Adrenal gland (tissue), 9 donors: ENCODE measurements at regions not wholly inside any gene's neighbourhood (a gene's known extent, or its start where the extent isn't known, plus 50 kb on each side); places are given as distances from the start of the nearest gene placed in this dataset.

Experiments
- DNase-seq, 7 donors: peaks; one replicate each; pipeline ENCODE4 v3.0.0-alpha.2; 2019 to 2020
- H3K27ac ChIP-seq, 5 donors: fragments of 200-600 bp; sonication (generic) in 4 of 5; 1 replicate in 3 of 5; 2 replicates in 2 of 5; pipeline versions ENCODE4 v1.5.1 to v1.8.0; 2016 to 2020; ENCODE audit warnings: mild to moderate bottlenecking in 1 of 5
- H3K27me3 ChIP-seq: fragments of 200-600 bp; 2 replicates; pipeline ENCODE4 v1.8.0; 2021
- H3K36me3 ChIP-seq, 2 donors: fragments of 200-600 bp; replicated peaks in 1 of 2; 1 replicate in 1 of 2; 2 replicates in 1 of 2; pipeline versions ENCODE4 v1.5.1 to v1.8.0; 2018 to 2022
- H3K4me1 ChIP-seq, 2 donors: fragments of 200-600 bp; replicated peaks in 1 of 2; 1 replicate in 1 of 2; 2 replicates in 1 of 2; pipeline versions ENCODE4 v1.5.1 to v1.8.0; 2018 to 2021
- H3K4me3 ChIP-seq, 4 donors: fragments of 200-600 bp; sonication (generic) in 3 of 4; one replicate each; pipeline ENCODE4 v1.5.1; 2016 to 2018
- H3K9me3 ChIP-seq, 3 donors: fragments of 200-600 bp; sonication (generic) in 1 of 3; replicated peaks in 1 of 3; 1 replicate in 2 of 3; 2 replicates in 1 of 3; pipeline versions ENCODE4 v1.5.1 to v1.8.0; 2016 to 2021
- CTCF ChIP-seq, 6 experiments: fragments of 450-650 bp in 4 of 6; fragments of 200-600 bp in 2 of 6; sonication (generic) in 1 of 6; IDR thresholded peaks; 1 replicate in 5 of 6; 2 replicates in 1 of 6; pipeline versions ENCODE4 v1.5.1 to v1.8.0; 2016 to 2021; ENCODE audit warnings: antibody characterized with exemption in 6 of 6, mild to moderate bottlenecking in 2 of 6, moderate library complexity in 1 of 6
- POLR2A ChIP-seq, 2 donors: fragments of 450-650 bp; IDR thresholded peaks; one replicate each; pipeline ENCODE4 v1.6.1; 2017; ENCODE audit warnings: antibody characterized with exemption in 2 of 2, mild to moderate bottlenecking in 2 of 2, moderate library complexity in 1 of 2
- WGBS, 4 donors: extraction: QIAGEN DNeasy Blood & Tissue Kit in 2 of 4; methylation state at CpG; one replicate each; pipeline versions ENCODE4 v1.1.5 to v1.1.7; 2013 to 2017; 5-methylcytosine and 5-hydroxymethylcytosine counted together
- intact Hi-C, 2 donors: fragments of 100-400 bp; cut with DNase I; formaldehyde crosslinking; loops; one replicate each; pipeline versions ENCODE4 v1.14.1 to v1.15.0; 2022 to 2023
- donor health status: healthy with polysubstance abuse.
- donor health status: Bipolar disorder and iron deficiency.
- donor health status: DM: yes; HTN: yes; CAD: no.
- donor health status: DM: no; HTN: no; CAD: no.
- donor health status: DM: no; HTN: no; CAD: no.

- intact Hi-C loops, result no loop called here
- DNase-seq, result no peak
Measured at GRCh38 chr18:79582978-79583377, 96.6 kb upstream of the CTDP1 start.

GRCh38 chr18:79583426-79583825 is 96.2 kb upstream of the CTDP1 start:
- TF ChIP-seq CTCF (IDR thresholded peaks at IDR 0.05) (no peak), POLR2A (IDR thresholded peaks at IDR 0.05) (no peak)
- 80 to 90% (median 87%) methylated on average over 10 to 13 of the region's 13 CpGs for WGBS, 4 donors
- no peaks in the 10 kb centered on the region for H3K9me3 ChIP-seq
- DNase-seq, result no peak
- no peaks in the 10 kb centered on the region for H3K4me1 ChIP-seq
- no peaks in the 10 kb centered on the region for H3K27me3 ChIP-seq
- H3K27ac ChIP-seq, result no peak overlapping the region
- H3K36me3 ChIP-seq, result no peaks in the 10 kb centered on the region
- no peak overlapping the region for H3K4me3 ChIP-seq
- intact Hi-C loops, result no loop called here

More at GRCh38 chr18:79582978-79583377, 96.6 kb upstream of the CTDP1 start:
- Histone ChIP-seq H3K27me3 (no peaks in the 10 kb centered on the region), H3K4me3 (no peak overlapping the region), H3K9me3 (no peaks in the 10 kb centered on the region), H3K4me1 (no peaks in the 10 kb centered on the region), H3K27ac (no peak overlapping the region), H3K36me3 (no peaks in the 10 kb centered on the region)
- 88 to 93% (median 89%) methylated on average over 8 of the region's 8 CpGs for WGBS, 4 donors
- TF ChIP-seq CTCF (IDR thresholded peaks at IDR 0.05) (no peak), POLR2A (IDR thresholded peaks at IDR 0.05) (no peak)

DNA sequence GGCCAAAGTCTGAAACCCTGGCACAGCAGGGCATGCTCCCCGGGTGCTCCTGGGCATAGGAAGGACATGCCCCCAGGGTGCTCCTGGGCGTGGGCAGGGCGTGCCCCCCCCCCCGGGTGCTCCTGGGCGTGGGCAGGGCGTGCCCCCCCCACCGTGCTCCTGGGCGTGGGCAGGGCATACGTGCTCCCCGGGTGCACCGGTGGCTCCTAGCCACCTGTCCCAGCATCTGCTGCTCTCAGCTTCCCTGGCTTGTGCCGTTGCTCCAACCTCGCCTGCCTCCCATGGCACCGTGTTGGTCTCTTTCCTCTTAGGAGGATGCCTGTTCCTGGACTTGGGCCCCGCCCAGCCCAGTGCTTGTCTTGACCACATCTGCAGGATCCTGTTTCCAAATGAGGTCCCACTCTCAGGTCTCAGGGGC is 95.6 kb upstream of the CTDP1 start:
- H3K27ac ChIP-seq, result no peak overlapping the region
- 60 to 74% (median 72%) methylated on average over 1 to 15 of the region's 15 CpGs for WGBS, 4 donors
- H3K4me3 ChIP-seq, result no peak overlapping the region
- H3K36me3 ChIP-seq, result no peaks in the 10 kb centered on the region
- no peaks in the 10 kb centered on the region for H3K9me3 ChIP-seq
- no peak for DNase-seq
- H3K4me1 ChIP-seq, result no peaks in the 10 kb centered on the region
- no peaks in the 10 kb centered on the region for H3K27me3 ChIP-seq
- intact Hi-C loops, result no loop called here
- TF ChIP-seq CTCF (IDR thresholded peaks at IDR 0.05), result no peak
- no peak for TF ChIP-seq POLR2A (IDR thresholded peaks at IDR 0.05)

GRCh38 chr18:79584491-79585394 is 94.9 kb upstream of the CTDP1 start:
- Histone ChIP-seq H3K27me3 (no peaks in the 10 kb centered on the region), H3K27ac (no peak overlapping the region), H3K4me1 (peaks cover 0 to 7% of the 10 kb centered on the region in 2 donors), H3K36me3 (no peaks in the 10 kb centered on the region), H3K4me3 (no peak overlapping the region), H3K9me3 (no peaks in the 10 kb centered on the region)
- WGBS, 4 donors, result 63 to 78% (median 73%) methylated on average over 10 to 20 of the region's 20 CpGs
- intact Hi-C loops, result no loop called here
- DNase-seq, result peak in 1 of 7 donors; percentile 31
- TF ChIP-seq CTCF (IDR thresholded peaks at IDR 0.05) (no peak), POLR2A (IDR thresholded peaks at IDR 0.05) (no peak)
